NCI-H2081 treated with DMSO at 0.1 percent for 48 hours (cell line): ENCODE measurements at regions not wholly inside any gene's neighbourhood (a gene's known extent, or its start where the extent isn't known, plus 50 kb on each side); places are given as distances from the start of the nearest gene placed in this dataset.

Source experiments
- DNase-seq: peaks from one replicate; lab custom pipeline; 2025; lab: John Stamatoyannopoulos, UW

DNA sequence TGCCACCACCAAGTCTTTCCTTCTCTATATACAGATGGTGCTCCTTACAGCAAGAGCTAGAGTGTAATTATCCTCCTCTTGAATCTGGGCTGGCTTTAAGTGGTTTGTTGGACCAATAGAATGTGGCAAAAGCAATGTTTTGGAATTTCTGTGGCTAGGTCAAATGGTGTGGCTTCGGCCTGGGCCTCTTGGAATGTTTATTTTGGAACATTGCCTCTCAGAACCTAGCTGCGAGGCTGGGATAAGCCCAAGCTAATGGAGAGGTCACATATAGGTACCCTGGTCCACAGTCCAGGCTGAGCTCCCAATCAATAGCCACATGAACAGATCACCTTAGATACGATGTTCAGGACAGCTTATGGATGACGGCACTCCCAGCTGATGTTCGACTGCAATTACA, 556.7 kb downstream of the TYW1 start:
- no peak for DNase-seq

DNA sequence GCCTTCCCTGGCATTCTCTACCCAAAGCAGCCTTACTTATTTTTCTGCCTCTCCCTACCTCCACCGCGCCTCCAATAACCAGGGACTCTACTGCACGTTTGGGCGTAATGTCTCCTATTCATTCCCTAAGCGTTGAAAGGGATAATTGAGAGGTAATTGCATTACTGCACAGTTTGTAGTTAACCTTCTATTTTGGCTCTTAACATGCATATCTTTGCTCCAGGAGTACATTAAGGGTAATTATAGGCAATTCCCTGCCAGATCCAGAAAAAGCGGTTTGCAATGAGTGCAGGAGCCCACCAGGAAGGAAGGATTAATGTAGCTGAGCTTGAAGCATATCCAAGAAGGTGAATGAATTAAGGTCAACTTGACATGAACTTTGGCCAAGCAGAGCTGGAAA, 558.4 kb downstream of the TYW1 start:
- peak; percentile 52 for DNase-seq

DNA sequence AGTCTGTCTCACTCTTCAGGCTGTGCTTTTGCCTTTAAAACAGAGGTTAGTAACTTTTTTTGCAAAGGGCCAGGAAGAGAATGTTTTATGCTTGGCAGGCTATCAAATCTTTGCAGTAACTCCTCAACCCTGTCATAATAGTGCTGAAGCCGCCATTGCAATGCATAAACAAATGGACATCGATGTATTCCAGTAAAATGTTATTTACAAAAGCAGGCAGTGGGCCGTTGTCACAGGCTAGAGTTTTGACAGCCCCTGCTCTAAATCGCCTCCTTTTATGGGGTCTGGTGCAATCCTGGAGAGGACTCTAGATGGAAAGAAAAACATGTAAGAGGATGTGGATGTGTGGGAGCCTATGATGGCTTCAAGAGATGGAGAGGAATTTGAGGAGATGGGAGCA, 568.3 kb downstream of the TYW1 start:
- no peak for DNase-seq

DNA sequence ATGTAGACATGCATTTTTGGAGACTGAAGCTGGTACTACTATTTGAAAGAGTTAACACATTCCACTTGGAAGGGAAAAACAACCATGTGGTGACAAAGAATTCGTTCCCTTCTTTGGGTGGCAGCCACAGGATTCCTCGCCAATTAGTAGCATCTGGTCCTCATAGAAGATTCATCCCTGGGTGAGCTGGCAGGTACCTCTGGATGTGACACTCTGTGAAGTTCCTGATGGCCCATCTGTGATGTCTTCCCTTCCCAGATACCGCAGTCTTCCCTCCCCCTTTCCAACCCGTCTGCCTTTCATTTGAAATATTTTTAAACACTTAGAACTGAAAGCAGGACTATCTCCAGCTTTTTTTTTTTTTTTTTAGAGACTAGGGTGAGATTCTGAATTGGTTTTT, 569.5 kb downstream of the TYW1 start:
- no peak for DNase-seq

DNA sequence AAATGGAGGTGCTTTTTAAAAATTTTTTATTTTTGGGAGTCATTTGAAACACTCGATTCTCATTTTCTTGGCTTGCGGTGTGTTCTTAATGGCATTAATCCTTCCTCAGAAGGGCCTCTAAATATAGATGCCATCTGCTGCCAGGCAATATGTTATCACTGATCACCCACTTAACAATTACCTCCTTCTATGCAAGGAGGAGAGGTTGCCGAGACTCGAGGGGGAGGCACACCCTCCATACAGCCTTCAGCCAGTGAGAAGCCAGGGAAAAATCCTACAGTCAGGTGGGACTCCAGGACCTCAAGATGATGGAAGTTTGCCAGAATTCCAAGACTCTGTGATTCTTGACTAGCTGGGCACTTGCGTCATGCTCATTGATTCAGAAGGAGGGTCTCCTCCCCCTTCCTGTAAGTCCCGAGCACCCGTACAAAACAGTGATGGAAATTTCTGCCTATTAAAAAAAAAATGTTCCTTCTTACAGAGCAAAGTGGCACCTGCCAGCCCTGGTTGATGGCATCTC, 574.5 kb downstream of the TYW1 start:
- no peak for DNase-seq

DNA sequence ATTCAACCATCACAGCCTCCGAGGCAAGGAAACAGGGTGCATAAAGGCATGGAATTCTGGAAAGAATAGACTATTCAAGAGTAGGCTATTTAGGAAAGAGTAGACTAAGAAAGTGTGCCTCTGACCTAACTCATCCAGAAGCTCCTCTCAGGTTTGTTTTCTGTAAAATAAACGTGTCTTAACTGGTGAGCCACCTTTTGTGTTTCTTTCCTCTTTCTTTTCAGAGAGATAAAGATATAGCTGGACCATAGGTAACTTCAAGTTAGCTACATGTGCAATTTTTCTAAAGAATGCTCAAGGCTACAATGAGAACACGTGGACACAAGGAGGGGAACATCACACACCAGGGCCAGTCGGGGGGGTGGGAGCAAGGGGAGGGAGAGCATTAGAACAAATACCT, 577.0 kb downstream of the TYW1 start:
- no peak for DNase-seq

DNA sequence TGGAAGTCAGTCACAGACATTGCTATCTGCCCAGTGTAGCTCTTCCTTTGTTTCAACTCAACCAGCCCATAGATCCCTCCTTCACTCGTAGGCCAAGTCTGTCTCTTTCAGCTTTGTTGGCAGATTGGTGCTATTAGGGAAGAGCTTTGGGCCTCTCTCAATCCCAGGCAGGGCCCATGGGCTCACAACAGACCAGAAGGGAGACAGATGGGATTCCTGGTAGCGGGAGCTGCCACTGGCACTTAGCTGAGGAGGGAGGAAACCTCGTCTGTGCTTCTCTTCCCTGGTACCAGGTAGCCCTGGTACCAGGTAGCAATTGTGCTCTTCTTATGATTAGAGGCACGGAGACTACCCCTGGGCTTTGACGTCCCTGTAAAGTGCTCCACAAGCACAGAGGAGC, 592.0 kb downstream of the TYW1 start:
- no peak for DNase-seq

DNA sequence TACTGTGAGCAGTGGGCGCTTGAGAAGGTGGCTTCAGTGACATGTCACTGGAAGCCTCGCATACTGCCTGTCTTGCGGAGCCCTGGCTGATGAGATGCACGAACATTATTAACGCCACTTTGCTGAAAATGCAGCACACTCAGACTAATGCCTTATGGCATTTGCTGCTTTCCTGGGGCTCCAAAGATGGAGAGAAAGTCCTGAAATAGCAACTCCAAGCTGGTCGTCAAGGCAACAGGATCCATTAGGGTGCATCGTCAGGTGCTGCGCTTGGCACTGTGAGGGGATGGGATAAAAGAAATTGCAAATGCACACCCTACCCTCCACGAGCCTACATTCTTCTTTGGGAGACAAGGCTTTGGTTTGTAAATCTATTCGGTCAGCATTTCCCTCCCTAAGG, 592.5 kb downstream of the TYW1 start:
- DNase-seq: no peak

DNA sequence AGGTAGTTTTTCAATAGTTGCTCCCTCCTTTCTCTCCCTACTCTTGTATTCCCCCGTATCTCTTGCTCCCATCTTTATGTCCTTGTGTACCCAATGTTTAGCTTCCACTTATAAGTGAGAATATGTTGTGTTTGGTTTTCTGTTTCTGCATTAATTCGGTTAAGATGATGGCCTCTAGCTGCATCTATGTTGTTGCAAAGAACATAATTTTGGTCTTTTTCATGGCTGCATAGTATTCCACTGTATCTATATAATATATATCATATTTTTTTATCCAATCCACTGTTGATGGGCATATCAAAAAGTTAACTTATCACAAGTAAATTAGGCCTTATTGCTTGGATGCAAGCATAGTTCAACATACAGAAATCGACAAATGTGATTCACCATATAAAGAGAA, 594.0 kb downstream of the TYW1 start:
- DNase-seq: no peak

DNA sequence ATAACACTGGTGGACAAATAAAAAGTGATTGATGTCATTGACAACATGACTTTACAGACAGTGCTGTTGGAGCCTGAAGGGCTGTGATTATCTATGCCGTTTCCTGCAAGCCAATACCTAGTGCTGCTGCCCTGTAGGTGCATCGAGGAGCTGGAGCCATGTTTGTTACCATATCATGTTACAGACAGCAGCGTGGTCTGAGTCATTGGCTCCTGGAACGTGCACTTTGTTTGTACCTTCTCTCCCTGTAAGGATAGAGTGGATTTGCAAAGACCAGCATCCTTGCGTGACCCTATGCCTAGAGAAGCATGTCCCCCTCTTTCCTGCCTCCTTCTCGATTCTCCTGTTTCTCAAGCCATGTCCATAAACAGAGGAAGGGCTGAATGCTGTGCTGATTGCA, 597.2 kb downstream of the TYW1 start:
- DNase-seq: no peak

DNA sequence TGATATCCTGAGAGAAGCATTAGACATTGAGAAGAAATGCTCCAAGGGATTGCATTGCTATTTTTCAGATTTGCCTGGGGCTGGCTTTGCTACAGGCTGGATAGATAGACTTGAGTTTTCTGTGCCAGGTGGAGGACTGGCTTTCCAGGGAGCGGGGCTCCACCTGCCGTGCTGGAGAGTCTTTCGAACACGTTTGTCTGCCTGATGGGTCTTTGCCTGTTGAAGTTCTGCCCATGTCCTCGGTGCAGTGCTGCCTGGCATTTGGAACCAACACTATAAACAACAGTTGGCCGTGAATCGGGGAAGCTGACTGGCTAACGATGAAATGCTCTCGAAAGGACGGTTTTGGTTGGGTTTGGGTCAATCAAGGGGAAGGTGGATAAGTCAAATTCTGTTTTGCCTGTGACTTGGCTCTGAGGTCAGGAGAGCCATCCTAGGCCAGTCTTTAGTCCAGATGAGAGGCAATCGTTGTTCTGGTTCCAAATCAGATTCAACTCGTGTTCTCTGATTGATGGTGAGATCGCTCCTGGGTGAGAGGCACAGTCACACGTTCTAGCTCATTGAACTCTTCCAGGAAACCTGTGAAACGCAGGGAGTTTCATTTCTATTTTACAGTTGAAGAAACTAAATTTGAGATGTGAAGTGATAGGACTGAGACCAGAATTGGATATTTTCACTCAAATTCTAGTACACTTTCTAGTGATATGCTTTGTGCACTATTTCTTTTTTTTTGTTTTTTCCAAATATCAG, 599.0 kb downstream of the TYW1 start:
- no peak for DNase-seq

DNA sequence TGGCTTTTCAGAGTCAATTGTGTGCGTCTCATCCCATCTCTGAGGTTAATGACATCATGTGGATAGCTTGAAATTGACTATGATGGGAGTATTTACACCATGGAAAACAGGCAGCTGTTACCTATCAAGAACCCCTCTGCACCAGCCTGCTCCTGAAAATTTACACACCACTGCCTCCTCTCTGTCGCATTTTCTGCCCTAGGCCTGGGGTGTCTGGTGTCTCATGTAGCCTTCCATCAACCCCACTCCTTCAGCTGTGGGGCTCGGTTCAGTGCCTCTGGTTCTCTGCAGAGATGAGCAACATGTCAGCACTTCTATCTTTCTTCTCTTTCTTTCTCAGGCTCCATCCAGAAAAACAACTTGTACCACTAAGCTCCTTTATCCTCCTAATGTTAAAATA, 600.5 kb downstream of the TYW1 start:
- no peak for DNase-seq

DNA sequence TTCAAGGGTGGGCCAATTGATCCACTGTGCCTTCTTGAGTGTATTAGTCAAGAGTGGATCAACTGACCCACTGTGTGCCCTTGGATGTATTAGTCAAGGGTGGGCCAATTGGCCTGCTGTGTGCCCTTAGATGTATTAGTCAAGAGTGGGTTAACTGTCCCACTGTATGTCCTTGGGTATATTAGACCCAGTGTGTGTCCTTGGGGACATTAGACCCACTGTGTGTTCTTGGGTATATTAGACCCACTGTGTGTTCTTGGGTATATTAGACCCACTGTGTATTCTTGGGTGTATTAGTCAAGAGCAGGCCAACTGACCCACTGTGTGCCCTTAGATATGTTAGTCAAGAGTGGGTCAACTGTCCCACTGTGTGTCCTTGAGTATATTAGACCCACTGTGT, 601.8 kb downstream of the TYW1 start:
- no peak for DNase-seq

DNA sequence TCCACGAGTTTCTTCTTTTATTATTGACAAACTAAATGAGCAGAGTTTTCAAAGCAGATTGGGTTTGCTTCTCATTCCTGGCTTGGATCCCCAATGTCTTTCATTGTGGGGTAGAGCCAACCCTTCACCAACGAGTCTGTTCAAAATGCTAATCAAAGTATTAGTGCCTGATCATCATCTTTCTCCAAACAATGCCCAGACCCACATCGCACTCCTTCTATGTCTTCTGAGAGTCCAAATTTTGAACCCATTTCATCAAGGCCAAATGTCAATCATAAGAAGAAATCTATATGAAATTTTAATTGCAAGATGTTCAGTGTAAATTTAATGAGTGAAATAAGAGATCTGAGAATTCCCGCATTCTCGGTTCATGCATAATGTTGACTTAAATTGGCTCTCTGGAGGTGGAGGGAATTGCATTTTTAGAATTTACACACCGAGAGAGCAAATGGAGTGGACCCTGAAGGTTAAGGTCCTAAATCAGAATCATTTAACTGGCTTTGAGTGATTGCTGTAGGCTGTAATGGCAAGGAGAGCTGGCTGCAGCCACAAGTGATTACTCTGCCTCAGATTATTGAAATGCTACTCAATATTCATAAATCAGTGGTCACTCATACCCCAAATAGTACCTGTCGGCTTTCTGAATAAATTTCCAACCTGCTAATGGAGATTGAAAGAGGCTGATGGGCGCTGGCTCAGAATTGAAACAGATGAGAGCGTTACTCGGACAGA, 602.9 kb downstream of the TYW1 start:
- no peak for DNase-seq

DNA sequence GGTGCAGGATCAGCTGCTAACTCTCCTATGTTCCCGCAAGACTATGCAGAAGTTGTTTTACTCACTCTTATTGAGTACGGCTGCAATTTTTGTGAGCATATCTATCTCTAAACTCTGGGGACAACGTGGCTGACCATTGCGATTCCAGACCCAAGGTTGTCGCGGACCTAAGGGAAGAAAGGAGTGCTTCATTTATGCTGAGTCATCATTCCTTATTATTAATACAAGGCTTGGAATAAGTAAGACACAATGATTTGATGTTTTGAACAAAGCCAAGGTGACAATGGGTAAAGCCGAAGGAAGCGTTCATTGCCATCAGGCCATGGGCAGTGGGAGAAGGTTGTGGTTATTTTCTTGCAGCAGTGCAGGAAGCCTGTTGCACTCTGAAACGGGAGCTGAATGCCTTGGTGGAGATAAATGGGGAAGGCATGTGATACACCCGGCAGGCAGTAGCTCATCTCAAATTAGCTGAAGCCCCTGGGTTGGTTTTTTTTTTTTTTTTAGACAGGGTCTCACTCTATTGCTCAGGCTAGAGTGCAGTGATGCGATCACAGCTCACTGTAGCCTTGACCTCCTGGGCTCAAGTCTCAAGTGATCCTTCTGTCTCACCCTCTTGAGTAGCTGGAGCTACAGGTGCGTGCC, 605.7 kb downstream of the TYW1 start:
- DNase-seq: no peak

DNA sequence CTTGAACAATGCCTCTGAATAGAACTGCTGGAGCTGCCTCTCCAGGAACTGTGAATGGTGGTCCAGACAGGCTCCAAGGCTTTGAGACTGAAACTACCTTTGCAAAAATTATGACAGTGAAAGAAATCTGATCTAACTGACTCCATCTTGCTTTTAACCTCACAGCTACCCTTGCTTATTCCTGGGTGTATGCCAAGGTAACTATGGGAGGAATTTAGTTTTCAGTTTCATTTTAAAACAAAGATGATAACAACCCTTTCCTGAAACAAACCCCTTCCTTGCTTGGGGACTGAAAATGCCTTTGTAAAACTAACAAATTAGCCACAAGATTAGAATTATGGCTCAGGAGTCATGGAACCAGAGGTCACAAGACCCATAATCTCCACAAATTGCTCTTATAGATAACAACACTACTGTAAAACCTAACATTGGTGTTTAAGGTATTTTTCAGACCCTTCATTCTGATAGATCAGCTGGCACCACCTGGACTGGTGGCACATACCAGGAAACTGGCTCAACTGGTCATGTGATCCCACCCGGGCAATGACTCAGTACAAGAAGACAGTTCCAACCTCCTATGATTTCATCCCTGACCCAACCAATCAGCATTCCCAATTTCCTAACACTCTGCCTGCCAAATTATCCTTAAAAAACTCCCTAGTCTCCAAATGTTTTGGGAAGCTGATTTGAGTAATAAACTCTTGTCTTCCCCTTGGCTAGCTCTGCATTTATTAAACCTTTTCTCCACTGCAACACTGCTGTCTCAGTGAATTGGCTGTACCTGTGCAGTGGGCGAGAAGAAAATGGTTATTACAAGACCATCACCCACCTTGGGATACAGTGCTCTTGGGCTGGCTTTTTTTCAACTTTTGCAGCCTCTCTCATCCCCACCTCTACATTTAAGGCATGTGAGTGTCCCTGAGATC, 608.1 kb downstream of the TYW1 start:
- DNase-seq: no peak

DNA sequence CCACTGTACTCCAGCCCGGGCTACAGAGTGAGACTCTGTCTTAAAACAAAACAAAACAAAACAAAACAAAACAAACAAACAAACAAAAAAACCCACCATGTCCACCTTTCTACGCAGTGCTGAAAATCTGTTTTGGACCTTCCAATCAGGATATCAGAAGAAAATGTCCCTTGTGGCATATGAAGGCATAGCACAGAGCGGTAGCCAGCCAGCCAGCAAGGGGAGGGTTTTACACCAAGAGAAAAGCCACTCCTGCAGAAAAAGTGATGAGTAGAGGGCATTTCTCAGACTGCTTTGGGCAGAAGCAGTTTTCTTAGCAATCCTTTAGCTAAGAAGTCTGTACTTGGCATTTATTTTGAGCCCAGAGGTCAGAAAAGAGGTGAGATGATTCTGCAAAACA, 612.2 kb downstream of the TYW1 start:
- no peak for DNase-seq

DNA sequence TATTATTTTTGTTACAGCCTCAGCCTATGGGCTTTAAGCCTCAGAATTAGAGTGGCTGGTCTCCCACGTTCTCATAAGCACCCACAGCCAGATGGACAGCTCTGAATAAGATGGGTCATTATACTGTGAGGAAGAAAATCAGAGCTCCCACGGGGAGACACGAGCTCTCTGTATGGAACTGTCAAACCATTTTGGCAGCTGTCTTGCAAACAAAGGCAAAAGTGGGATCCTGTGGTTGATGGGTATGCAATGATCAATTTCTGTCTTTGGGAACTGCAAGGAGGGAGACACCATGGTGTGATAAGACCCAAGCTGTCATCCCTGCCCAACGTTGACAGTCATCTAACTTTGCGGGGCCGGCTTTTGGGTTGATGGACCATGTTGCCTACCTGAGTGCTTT, 614.3 kb downstream of the TYW1 start:
- no peak for DNase-seq

DNA sequence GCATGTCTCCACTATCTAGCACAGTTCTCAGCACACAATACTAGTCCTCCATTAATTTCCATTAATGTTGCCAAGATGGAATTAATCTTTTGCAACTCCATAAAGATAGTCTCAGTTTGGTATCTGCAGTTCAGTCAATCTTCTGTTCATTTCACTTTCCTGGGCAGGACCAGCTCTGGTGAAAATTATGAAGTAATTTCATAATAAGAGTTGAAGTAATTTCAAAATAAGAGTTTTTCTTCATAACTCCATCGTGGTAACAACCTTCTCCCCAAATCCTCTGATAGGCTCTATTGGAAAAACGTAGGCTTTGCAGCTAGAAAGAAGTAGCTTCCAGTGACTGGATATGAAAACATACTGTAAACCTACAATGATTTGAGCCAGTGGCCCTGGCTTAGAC, 618.2 kb downstream of the TYW1 start:
- DNase-seq: no peak

DNA sequence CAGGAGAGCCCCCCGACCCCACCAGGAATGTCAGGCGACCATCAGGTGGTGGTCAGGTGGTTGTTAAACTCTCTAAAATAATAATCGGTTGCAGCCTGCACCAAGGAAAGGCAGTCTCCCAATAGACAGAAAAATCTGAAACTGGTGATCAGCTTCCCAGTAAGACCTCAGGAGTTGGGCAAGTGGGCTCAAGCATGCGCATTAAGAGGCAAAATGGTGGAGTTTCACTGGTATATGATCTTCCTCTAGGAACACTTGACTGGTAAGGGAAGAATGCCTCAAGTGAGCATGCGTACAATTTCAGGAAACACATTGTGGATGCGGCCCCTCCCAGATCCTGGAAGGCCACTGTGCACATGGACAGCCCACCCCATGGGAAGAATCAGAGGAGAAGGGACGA, 619.9 kb downstream of the TYW1 start:
- no peak for DNase-seq

DNA sequence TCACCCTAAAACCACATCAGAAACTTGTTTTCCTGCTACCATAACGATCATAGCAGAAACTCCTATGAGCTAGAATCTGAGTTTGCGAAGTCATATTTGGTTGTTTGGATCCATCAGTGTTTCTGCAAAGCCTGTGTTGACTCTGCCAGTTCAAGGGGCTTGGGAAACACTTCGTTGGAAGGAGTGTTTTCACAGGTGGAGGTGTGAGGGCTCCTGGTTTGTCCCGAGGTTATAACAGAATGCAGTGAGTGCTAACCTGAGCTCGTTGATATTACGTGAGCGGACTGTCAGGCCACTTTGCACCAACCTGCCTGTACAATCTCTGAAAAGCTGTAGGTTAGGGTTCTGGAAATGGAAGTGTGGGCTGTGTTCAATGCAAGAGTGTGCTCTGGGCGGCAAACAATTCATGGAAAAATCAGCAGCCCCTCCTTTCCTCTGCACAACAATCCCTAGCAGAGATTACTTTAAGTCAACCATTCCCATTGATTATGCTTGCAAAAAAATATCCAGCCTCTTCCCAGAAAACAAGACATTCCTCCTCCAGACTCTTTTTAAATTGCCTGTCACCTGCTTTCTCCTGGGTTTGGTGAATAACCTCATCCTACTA, 622.0 kb downstream of the TYW1 start:
- DNase-seq: no peak

DNA sequence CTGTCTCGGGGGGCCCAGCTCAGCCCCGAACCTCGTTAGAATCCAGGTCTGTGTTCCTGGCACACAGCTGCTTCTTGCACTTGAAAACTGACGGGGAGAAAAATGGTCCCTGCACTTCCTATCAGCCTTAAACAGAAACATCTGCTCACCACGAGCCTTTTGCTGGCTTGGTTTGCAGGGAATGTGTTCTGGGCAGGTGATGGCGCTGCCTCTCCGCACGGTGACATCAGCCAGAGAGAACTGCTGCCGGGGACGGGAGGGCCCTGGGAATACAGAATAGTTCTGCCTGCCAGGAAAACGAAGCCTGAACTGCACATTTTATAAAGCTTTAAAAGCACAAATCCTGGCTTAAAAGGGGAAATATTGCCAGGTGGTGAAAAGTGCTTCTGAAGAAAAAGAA, 622.5 kb downstream of the TYW1 start:
- peak; percentile 43 for DNase-seq
